ENCODE measurements at regions not wholly inside any gene's neighbourhood (a gene's known extent, or its start where the extent isn't known, plus 50 kb on each side); places are given as distances from the start of the nearest gene placed in this dataset.

GRCh38 chr10:117477211-117477947 is 65.2 kb upstream of the EMX2 start:
- TF ChIP-seq CTCF (IDR thresholded peaks at IDR 0.05; ENCODE audit: low read length) = no peak
- TF ChIP-seq EZH2phosphoT487 (IDR thresholded peaks at IDR 0.05; ENCODE audit: low read length) = no peak
- TF ChIP-seq EZH2 (optimal IDR thresholded peaks at IDR 0.05; ENCODE audit: low read depth, low read length) = no peak
- Histone ChIP-seq H2AFZ (ENCODE audit: low read length) (no peak overlapping the region), H3K4me1 (ENCODE audit: low read length) (no peaks in the 10 kb centered on the region), H3K79me2 (ENCODE audit: low read length) (no peaks in the 10 kb centered on the region), H3K9me3 (replicated peaks; ENCODE audit: insufficient read depth, low read length) (no peaks in the 10 kb centered on the region), H3F3A (ENCODE audit: insufficient read depth, low read length) (no peaks in the 10 kb centered on the region), H3K4me2 (ENCODE audit: low read depth, low read length) (no peak overlapping the region), H3K36me3 (replicated peaks; ENCODE audit: insufficient read depth, low read length) (no peaks in the 10 kb centered on the region), H3K9ac (ENCODE audit: low read length) (no peak overlapping the region), H3K9me2 (replicated peaks; ENCODE audit: insufficient read depth, low read length) (no peaks in the 10 kb centered on the region), H3K27ac (ENCODE audit: low read length) (no peak overlapping the region), H4K20me1 (ENCODE audit: insufficient read depth, low read length) (no peaks in the 10 kb centered on the region), H3K4me3 (ENCODE audit: low read length) (no peak overlapping the region), H3K27me3 (replicated peaks; ENCODE audit: insufficient read depth, low read length) (no peaks in the 10 kb centered on the region)
- no peak for DNase-seq

GRCh38 chr10:117476716-117477115 is 65.8 kb upstream of the EMX2 start:
- no peaks in the 10 kb centered on the region for H3K36me3 ChIP-seq (replicated peaks; ENCODE audit: insufficient read depth, low read length)
- TF ChIP-seq CTCF (IDR thresholded peaks at IDR 0.05; ENCODE audit: low read length) (no peak), EZH2phosphoT487 (IDR thresholded peaks at IDR 0.05; ENCODE audit: low read length) (no peak), EZH2 (optimal IDR thresholded peaks at IDR 0.05; ENCODE audit: low read depth, low read length) (no peak)
- no peaks in the 10 kb centered on the region for H3K9me3 ChIP-seq (replicated peaks; ENCODE audit: insufficient read depth, low read length)
- no peak overlapping the region for H3K27ac ChIP-seq (ENCODE audit: low read length)
- H3F3A ChIP-seq (ENCODE audit: insufficient read depth, low read length) = no peaks in the 10 kb centered on the region
- H4K20me1 ChIP-seq (ENCODE audit: insufficient read depth, low read length) = no peaks in the 10 kb centered on the region
- no peak for DNase-seq
- H3K9ac ChIP-seq (ENCODE audit: low read length) = no peak overlapping the region
- no peaks in the 10 kb centered on the region for H3K27me3 ChIP-seq (replicated peaks; ENCODE audit: insufficient read depth, low read length)
- H3K79me2 ChIP-seq (ENCODE audit: low read length) = no peaks in the 10 kb centered on the region
- no peak overlapping the region for H3K4me2 ChIP-seq (ENCODE audit: low read depth, low read length)
- H2AFZ ChIP-seq (ENCODE audit: low read length) = no peak overlapping the region
- H3K4me3 ChIP-seq (ENCODE audit: low read length) = no peak overlapping the region
- no peaks in the 10 kb centered on the region for H3K4me1 ChIP-seq (ENCODE audit: low read length)
- no peaks in the 10 kb centered on the region for H3K9me2 ChIP-seq (replicated peaks; ENCODE audit: insufficient read depth, low read length)

- Histone ChIP-seq H3K4me1 (ENCODE audit: low read length) (no peaks in the 10 kb centered on the region), H3K9ac (ENCODE audit: low read length) (no peak overlapping the region), H3K9me3 (replicated peaks; ENCODE audit: insufficient read depth, low read length) (no peaks in the 10 kb centered on the region), H2AFZ (ENCODE audit: low read length) (no peak overlapping the region), H4K20me1 (ENCODE audit: insufficient read depth, low read length) (no peaks in the 10 kb centered on the region), H3K27ac (ENCODE audit: low read length) (no peak overlapping the region), H3K79me2 (ENCODE audit: low read length) (no peaks in the 10 kb centered on the region), H3K9me2 (replicated peaks; ENCODE audit: insufficient read depth, low read length) (no peaks in the 10 kb centered on the region), H3K27me3 (replicated peaks; ENCODE audit: insufficient read depth, low read length) (no peaks in the 10 kb centered on the region), H3K4me3 (ENCODE audit: low read length) (no peak overlapping the region), H3K36me3 (replicated peaks; ENCODE audit: insufficient read depth, low read length) (no peaks in the 10 kb centered on the region), H3F3A (ENCODE audit: insufficient read depth, low read length) (no peaks in the 10 kb centered on the region), H3K4me2 (ENCODE audit: low read depth, low read length) (no peak overlapping the region)
- no peak for DNase-seq
- TF ChIP-seq CTCF (IDR thresholded peaks at IDR 0.05; ENCODE audit: low read length) = no peak
- TF ChIP-seq EZH2 (optimal IDR thresholded peaks at IDR 0.05; ENCODE audit: low read depth, low read length) = no peak
- TF ChIP-seq EZH2phosphoT487 (IDR thresholded peaks at IDR 0.05; ENCODE audit: low read length) = no peak
These were observed 66.3 kb upstream of the EMX2 start for GRCh38 chr10:117476281-117476680.

All from MM.1S (cell line).